Endodermal cell (in vitro differentiated cells): ENCODE measurements at regions not wholly inside any gene's neighbourhood (a gene's known extent, or its start where the extent isn't known, plus 50 kb on each side); places are given as distances from the start of the nearest gene placed in this dataset.

ENCODE experiments used
- DNase-seq: peaks from one replicate; pipeline ENCODE4 v3.0.0-alpha.2; 2017
- H3K27ac ChIP-seq: 2 replicates; pipeline ENCODE4 v1.5.1; 2013; ENCODE audit warnings: mild to moderate bottlenecking, low read depth, low read length, moderate library complexity
- H3K27me3 ChIP-seq: 2 replicates; pipeline ENCODE4 v1.6.1; 2013; ENCODE audit warnings: mild to moderate bottlenecking, low read length, moderate library complexity; ENCODE audit not compliant: insufficient read depth, control insufficient read depth, poor library complexity, severe bottlenecking
- H3K36me3 ChIP-seq: 2 replicates; pipeline ENCODE4 v1.7.0; 2013; ENCODE audit warnings: mild to moderate bottlenecking, low read length, moderate library complexity; ENCODE audit not compliant: control insufficient read depth, insufficient read depth
- H3K4me1 ChIP-seq: one replicate; pipeline ENCODE4 v1.7.0; 2013; ENCODE audit warnings: low read length; ENCODE audit not compliant: control insufficient read depth, insufficient read depth
- H3K4me3 ChIP-seq: 2 replicates; pipeline ENCODE4 v1.5.1; 2013; ENCODE audit warnings: mild to moderate bottlenecking, low read length, moderate library complexity
- H3K9ac ChIP-seq: 2 replicates; pipeline ENCODE4 v1.6.1; 2013; ENCODE audit warnings: mild to moderate bottlenecking, low read length, moderate library complexity; ENCODE audit not compliant: poor library complexity, severe bottlenecking; ENCODE audit errors: extremely low read depth
- H3K9me3 ChIP-seq: 2 replicates; pipeline ENCODE4 v1.6.1; 2013; ENCODE audit warnings: mild to moderate bottlenecking, low read length, moderate library complexity; ENCODE audit not compliant: control insufficient read depth
- H3K27ac Mint-ChIP-seq: 2 replicates; pipeline ENCODE4 v1.8.0; 2020; ENCODE audit warnings: mixed read lengths
- H3K27me3 Mint-ChIP-seq: 2 replicates; pipeline ENCODE4 v1.8.0; 2021; ENCODE audit warnings: mild to moderate bottlenecking, mixed read lengths; ENCODE audit not compliant: insufficient read depth
- H3K36me3 Mint-ChIP-seq: 2 replicates; pipeline ENCODE4 v1.8.0; 2020; ENCODE audit warnings: low read depth, mixed read lengths
- H3K4me1 Mint-ChIP-seq: 2 replicates; pipeline ENCODE4 v1.8.0; 2020; ENCODE audit warnings: mixed read lengths
- H3K4me3 Mint-ChIP-seq: 2 replicates; pipeline ENCODE4 v1.8.0; 2020; ENCODE audit warnings: mild to moderate bottlenecking, moderate library complexity, mixed read lengths
- H3K9me3 Mint-ChIP-seq: 2 replicates; pipeline ENCODE4 v1.8.0; 2020; ENCODE audit warnings: mild to moderate bottlenecking, mixed read lengths
- CTCF ChIP-seq: fragments of 200-600 bp; sonication (generic); conservative IDR thresholded peaks from 2 replicates; pipeline ENCODE4 v1.5.0; 2021; ENCODE audit warnings: antibody characterized with exemption, mild to moderate bottlenecking
- WGBS, 2 experiments: methylation state at CpG; one replicate each; pipeline versions ENCODE4 v1.1.5 to v1.1.7; 2013; ENCODE audit warnings: missing lambda C conversion rate in 2 of 2, mixed read lengths in 1 of 2; ENCODE audit not compliant: insufficient coverage in 1 of 2, insufficient read length in 1 of 2; 5-methylcytosine and 5-hydroxymethylcytosine counted together

GRCh38 chr20:12874933-12875332, 133.8 kb upstream of the SPTLC3 start:
- Histone ChIP-seq H3K27me3 (no peaks in the 10 kb centered on the region), H3K9me3 (no peaks in the 10 kb centered on the region), H3K9ac (no peak overlapping the region), H3K4me3 (no peak overlapping the region), H3K27ac (no peak overlapping the region), H3K4me1 (no peaks in the 10 kb centered on the region), H3K36me3 (no peaks in the 10 kb centered on the region)
- H3K4me1 Mint-ChIP-seq = no peaks in the 10 kb centered on the region
- H3K9me3 Mint-ChIP-seq = no peaks in the 10 kb centered on the region
- no peaks in the 10 kb centered on the region for H3K27me3 Mint-ChIP-seq
- DNase-seq = no peak
- H3K27ac Mint-ChIP-seq = no peak overlapping the region
- 88 to 92% methylated on average over 4 of the region's 4 CpGs for WGBS, 2 experiments
- H3K36me3 Mint-ChIP-seq = no peaks in the 10 kb centered on the region
- H3K4me3 Mint-ChIP-seq = no peak overlapping the region
- TF ChIP-seq CTCF = no peak

- Histone ChIP-seq H3K9me3 (no peaks in the 10 kb centered on the region), H3K4me1 (no peaks in the 10 kb centered on the region), H3K4me3 (no peak overlapping the region), H3K36me3 (no peaks in the 10 kb centered on the region), H3K9ac (no peak overlapping the region), H3K27ac (no peak overlapping the region), H3K27me3 (no peaks in the 10 kb centered on the region)
- H3K4me1 Mint-ChIP-seq = no peaks in the 10 kb centered on the region
- no peak overlapping the region for H3K27ac Mint-ChIP-seq
- H3K27me3 Mint-ChIP-seq = no peaks in the 10 kb centered on the region
- no peak for DNase-seq
- H3K4me3 Mint-ChIP-seq = no peak overlapping the region
- no peaks in the 10 kb centered on the region for H3K9me3 Mint-ChIP-seq
- no peak for TF ChIP-seq CTCF
- WGBS, 2 experiments = 56 to 79% methylated on average over 1 to 6 of the region's 6 CpGs
- no peaks in the 10 kb centered on the region for H3K36me3 Mint-ChIP-seq
Observed at GRCh38 chr20:12875510-12875909, 133.3 kb upstream of the SPTLC3 start.

GRCh38 chr20:12882832-12883506, 125.8 kb upstream of the SPTLC3 start:
- Mint-ChIP-seq H3K36me3 (no peaks in the 10 kb centered on the region), H3K27me3 (no peaks in the 10 kb centered on the region), H3K27ac (no peak overlapping the region), H3K4me1 (no peaks in the 10 kb centered on the region), H3K4me3 (no peak overlapping the region), H3K9me3 (peaks cover 2% of the 10 kb centered on the region)
- H3K36me3 ChIP-seq = no peaks in the 10 kb centered on the region
- no peak overlapping the region for H3K4me3 ChIP-seq
- no peak overlapping the region for H3K27ac ChIP-seq
- H3K4me1 ChIP-seq = no peaks in the 10 kb centered on the region
- no peaks in the 10 kb centered on the region for H3K9me3 ChIP-seq
- H3K9ac ChIP-seq = no peak overlapping the region
- 81 to 100% methylated on average over 1 of the region's 1 CpG for WGBS, 2 experiments
- TF ChIP-seq CTCF = no peak
- no peak for DNase-seq
- H3K27me3 ChIP-seq = no peaks in the 10 kb centered on the region
